ENCODE measurements at regions not wholly inside any gene's neighbourhood (a gene's known extent, or its start where the extent isn't known, plus 50 kb on each side); places are given as distances from the start of the nearest gene placed in this dataset.

- DNase-seq: no peak
Measured at GRCh38 chrX:4225086-4225485, 511.6 kb upstream of the PRKX start.

GRCh38 chrX:4206941-4207340 lies 493.5 kb upstream of the PRKX start:
- no peak for DNase-seq

GRCh38 chrX:4197971-4198370 lies 484.5 kb upstream of the PRKX start:
- DNase-seq: no peak

- DNase-seq: no peak
Measured at GRCh38 chrX:4193500-4194155, 480.2 kb upstream of the PRKX start.

- DNase-seq: no peak
Measured at GRCh38 chrX:4186331-4186730, 472.9 kb upstream of the PRKX start.

GRCh38 chrX:4185086-4185485 lies 471.6 kb upstream of the PRKX start:
- DNase-seq: no peak

GRCh38 chrX:4182408-4182806 lies 469.0 kb upstream of the PRKX start:
- DNase-seq: no peak

GRCh38 chrX:4181782-4182407 lies 468.4 kb upstream of the PRKX start:
- DNase-seq: no peak

GRCh38 chrX:4179031-4179430 lies 465.6 kb upstream of the PRKX start:
- DNase-seq: no peak

GRCh38 chrX:4175221-4175620 lies 461.8 kb upstream of the PRKX start:
- DNase-seq: no peak

- DNase-seq: no peak
Measured at GRCh38 chrX:4173743-4174142, 460.3 kb upstream of the PRKX start.

GRCh38 chrX:4151798-4152197 lies 438.3 kb upstream of the PRKX start:
- DNase-seq: no peak

GRCh38 chrX:4150259-4150658 lies 436.8 kb upstream of the PRKX start:
- no peak for DNase-seq

GRCh38 chrX:4129626-4130025 lies 416.2 kb upstream of the PRKX start:
- no peak for DNase-seq

- DNase-seq: no peak
Measured at GRCh38 chrX:4118666-4119530, 405.4 kb upstream of the PRKX start.

GRCh38 chrX:4110964-4111363 lies 397.5 kb upstream of the PRKX start:
- no peak for DNase-seq

GRCh38 chrX:4094926-4095325 lies 381.5 kb upstream of the PRKX start:
- DNase-seq: no peak

GRCh38 chrX:4091046-4091760 lies 377.8 kb upstream of the PRKX start:
- no peak for DNase-seq

- no peak for DNase-seq
Measured at GRCh38 chrX:4059893-4060292, 346.4 kb upstream of the PRKX start.

- no peak for DNase-seq
Measured at GRCh38 chrX:4043951-4044350, 330.5 kb upstream of the PRKX start.

GRCh38 chrX:4035874-4036273 lies 322.4 kb upstream of the PRKX start:
- DNase-seq: no peak

GRCh38 chrX:4028151-4028550 lies 314.7 kb upstream of the PRKX start:
- DNase-seq: no peak

- DNase-seq: no peak
Measured at GRCh38 chrX:4005281-4005680, 291.8 kb upstream of the PRKX start.
